ENCODE measurements at regions not wholly inside any gene's neighbourhood (a gene's known extent, or its start where the extent isn't known, plus 50 kb on each side); places are given as distances from the start of the nearest gene placed in this dataset.

- Histone ChIP-seq H3K9ac (ENCODE audit: insufficient read depth in 1 of 2, low read depth in 2 of 2, low read length in 2 of 2) (no peak overlapping the region), H3K79me2 (ENCODE audit: control insufficient read depth, insufficient read depth, low read length) (no peaks in the 10 kb centered on the region), H2AFZ (ENCODE audit: low read depth, low read length) (no peak overlapping the region), H3K4me3 (no peak overlapping the region), H3K27me3 (ENCODE audit: control insufficient read depth in 2 of 2, insufficient read depth in 2 of 2, low read length in 2 of 2) (peaks cover 5 to 10% of the 10 kb centered on the region in 2 experiments; a peak in 3 of 5 replicates), H3K9me1 (ENCODE audit: control insufficient read depth, insufficient read depth, low read length) (no peaks in the 10 kb centered on the region), H3K27ac (ENCODE audit: extremely low read depth, low read depth, low read length) (no peak overlapping the region), H3K4me1 (replicated peaks in 1 of 2; ENCODE audit: control insufficient read depth in 2 of 2, insufficient read depth in 2 of 2, low read length in 2 of 2) (no peaks in the 10 kb centered on the region), H3K9me3 (replicated peaks; ENCODE audit: control insufficient read depth, insufficient read depth, low read depth, low read length) (no peaks in the 10 kb centered on the region), H3K36me3 (ENCODE audit: control insufficient read depth, insufficient read depth, low read length) (no peaks in the 10 kb centered on the region), H3K4me2 (ENCODE audit: insufficient read depth, low read length) (no peak overlapping the region), H4K20me1 (replicated peaks; ENCODE audit: control insufficient read depth, insufficient read depth, low read length) (no peaks in the 10 kb centered on the region)
- BruUV-seq (replicated peaks), result no TSS peak
- ChIA-PET CTCF (ENCODE audit: low intra/inter-chr PET ratio) (no interaction called here), POLR2A (interaction anchor here (0.8 kb wide), 1 partner anchor 55 kb away, joined by 4 read pairs; no protein-coding TSS in a partner anchor)
- DNase-seq (ENCODE audit: extremely low read depth in 1 of 4, low spot score in 3 of 4) (no peak), ATAC-seq (no peak), FAIRE-seq (no peak)
- intact Hi-C loops (cut with micrococcal nuclease), result no loop called here
- in situ Hi-C loops (cut with MboI), result no loop called here
- TF ChIP-seq MAFK (IDR thresholded peaks at IDR 0.05; ENCODE audit: low read length) (peak; percentile 38; the same call in 1 of the 2 replicates), C11orf30 (IDR thresholded peaks at IDR 0.05; ENCODE audit: low read depth) (peak; percentile 76), MAFG (tag; conservative IDR thresholded peaks at IDR 0.05) (peak; percentile 59), ZNF316 (IDR thresholded peaks at IDR 0.05) (peak; percentile 84), ZKSCAN1 (IDR thresholded peaks at IDR 0.05; ENCODE audit: low read depth, low read length) (no peak), FOXA3 (CRISPR knock-in tag; conservative IDR thresholded peaks at IDR 0.05 in 1 of 2, IDR thresholded peaks at IDR 0.05 in 1 of 2) (peak in 1 of 2 experiments; percentile 34; a peak in 1 of 4 replicates), CTBP1 (IDR thresholded peaks at IDR 0.05; ENCODE audit: borderline replicate concordance) (0 out of 2 replicates have a peak, but pooled peaks have one; percentile 15), ARID3A (IDR thresholded peaks at IDR 0.05; ENCODE audit: borderline replicate concordance, low read depth, low read length) (no peak), MAFF (IDR thresholded peaks at IDR 0.05; ENCODE audit: low read length) (peak; percentile 18; the same call in 1 of the 2 replicates), SPI1 (IDR thresholded peaks at IDR 0.05; ENCODE audit: borderline replicate concordance, low read depth, low read length) (no peak)
- WGBS (ENCODE audit: insufficient coverage, low coverage, missing lambda C conversion rate), result 0% methylated on average over 2 of the region's 2 CpGs
Observed at GRCh38 chr3:150330872-150331271, 77.2 kb upstream of the TSC22D2 start.
